ENCODE measurements at regions not wholly inside any gene's neighbourhood (a gene's known extent, or its start where the extent isn't known, plus 50 kb on each side); places are given as distances from the start of the nearest gene placed in this dataset.

GRCh38 chr3:78434801-78435200 is 1333.0 kb downstream of the ROBO1 start:
- H3K27me3 ChIP-seq, result no peaks in the 10 kb centered on the region
- no peaks in the 10 kb centered on the region for H3K4me1 ChIP-seq (ENCODE audit: insufficient read depth)
- no peaks in the 10 kb centered on the region for H3K9me3 ChIP-seq
- DNase-seq, result no peak
- intact Hi-C loops (cut with DNase I), result no loop called here
- no peak overlapping the region for H3K27ac ChIP-seq
- no peaks in the 10 kb centered on the region for H3K36me3 ChIP-seq
- TF ChIP-seq EP300 (IDR thresholded peaks at IDR 0.05), result no peak
- no peak for TF ChIP-seq CTCF (IDR thresholded peaks at IDR 0.05)
- TF ChIP-seq POLR2A (IDR thresholded peaks at IDR 0.05), result no peak
- H3K4me3 ChIP-seq, result no peak overlapping the region
- 89 to 93% (median 90%) methylated on average over 3 of the region's 3 CpGs for WGBS, 3 donors

GRCh38 chr3:78455166-78455565 is 1312.6 kb downstream of the ROBO1 start:
- intact Hi-C loops (cut with DNase I), result no loop called here
- H3K9me3 ChIP-seq, result no peaks in the 10 kb centered on the region
- H3K27ac ChIP-seq, result no peak overlapping the region
- DNase-seq, result no peak
- no peak overlapping the region for H3K4me3 ChIP-seq
- no peaks in the 10 kb centered on the region for H3K36me3 ChIP-seq
- 32 to 50% (median 44%) methylated on average over 1 of the region's 1 CpG for WGBS, 3 donors
- no peaks in the 10 kb centered on the region for H3K4me1 ChIP-seq (ENCODE audit: insufficient read depth)
- TF ChIP-seq CTCF (IDR thresholded peaks at IDR 0.05), result no peak
- TF ChIP-seq EP300 (IDR thresholded peaks at IDR 0.05), result no peak
- TF ChIP-seq POLR2A (IDR thresholded peaks at IDR 0.05), result no peak
- H3K27me3 ChIP-seq, result no peaks in the 10 kb centered on the region

- no peaks in the 10 kb centered on the region for H3K9me3 ChIP-seq
- no peak for TF ChIP-seq EP300 (IDR thresholded peaks at IDR 0.05)
- TF ChIP-seq CTCF (IDR thresholded peaks at IDR 0.05), result no peak
- TF ChIP-seq POLR2A (IDR thresholded peaks at IDR 0.05), result no peak
- no peaks in the 10 kb centered on the region for H3K4me1 ChIP-seq (ENCODE audit: insufficient read depth)
- intact Hi-C loops (cut with DNase I), result no loop called here
- no peak for DNase-seq
- no peak overlapping the region for H3K27ac ChIP-seq
- H3K36me3 ChIP-seq, result no peaks in the 10 kb centered on the region
- H3K27me3 ChIP-seq, result no peaks in the 10 kb centered on the region
- H3K4me3 ChIP-seq, result no peak overlapping the region
- 38 to 62% (median 60%) methylated on average over 2 of the region's 2 CpGs for WGBS, 3 donors
Observed at GRCh38 chr3:78455712-78456433, 1311.9 kb downstream of the ROBO1 start.

- DNase-seq, result no peak
- no peak overlapping the region for H3K27ac ChIP-seq
- no peaks in the 10 kb centered on the region for H3K9me3 ChIP-seq
- intact Hi-C loops (cut with DNase I), result no loop called here
- 63 to 69% (median 64%) methylated on average over 2 of the region's 2 CpGs for WGBS, 3 donors
- H3K4me1 ChIP-seq (ENCODE audit: insufficient read depth), result no peaks in the 10 kb centered on the region
- TF ChIP-seq POLR2A (IDR thresholded peaks at IDR 0.05), result no peak
- TF ChIP-seq CTCF (IDR thresholded peaks at IDR 0.05), result no peak
- no peak for TF ChIP-seq EP300 (IDR thresholded peaks at IDR 0.05)
- no peak overlapping the region for H3K4me3 ChIP-seq
- H3K27me3 ChIP-seq, result no peaks in the 10 kb centered on the region
- no peaks in the 10 kb centered on the region for H3K36me3 ChIP-seq
Observed at GRCh38 chr3:78459796-78460195, 1308.0 kb downstream of the ROBO1 start.
